ENCODE measurements at regions not wholly inside any gene's neighbourhood (a gene's known extent, or its start where the extent isn't known, plus 50 kb on each side); places are given as distances from the start of the nearest gene placed in this dataset.

GRCh38 chr1:242710847-242711246, 186.3 kb upstream of the PLD5 start:
- ATAC-seq = no peak
- H3K36me3 ChIP-seq (ENCODE audit: control insufficient read depth, insufficient read depth, low read length) = no peaks in the 10 kb centered on the region
- in situ Hi-C loops (cut with HindIII; ENCODE audit: low pct_unique_long_range_greater_than_20kb, low sequenced_read_pairs) (no loop called here), intact Hi-C loops (cut with micrococcal nuclease; ENCODE audit: unreplicated experiment) (no loop called here)
- POLR2A ChIA-PET = no interaction called here
- no peak for TF ChIP-seq REST (IDR thresholded peaks at IDR 0.05; ENCODE audit: insufficient read depth in 1 of 2, low read depth in 2 of 2, low read length in 1 of 2)
- no peak for TF ChIP-seq SIN3A (IDR thresholded peaks at IDR 0.05; ENCODE audit: borderline replicate concordance, insufficient read depth, low read depth, low read length)
- TF ChIP-seq CTCF (IDR thresholded peaks at IDR 0.05) = no peak
- no peak for TF ChIP-seq POLR2AphosphoS5 (IDR thresholded peaks at IDR 0.05; ENCODE audit: low read depth, low read length)
- TF ChIP-seq TCF7L2 (IDR thresholded peaks at IDR 0.05; ENCODE audit: low read depth, low read length) = no peak
- CTCF ChIA-PET = no interaction called here
- DNase-seq (ENCODE audit: low read depth, low spot score) = no peak
- no peak overlapping the region for H3K4me3 ChIP-seq (ENCODE audit: low read depth in 2 of 2, low read length in 2 of 2)
- no peaks in the 10 kb centered on the region for H3K4me1 ChIP-seq (ENCODE audit: control insufficient read depth, insufficient read depth, low read length)
- H3K27ac ChIP-seq (ENCODE audit: low read length) = no peak overlapping the region
- H3K27me3 ChIP-seq (ENCODE audit: control insufficient read depth, insufficient read depth, low read length) = no peaks in the 10 kb centered on the region; the same call in 1 of the 2 replicates
- no TSS peak for BruUV-seq (replicated peaks)
- no peaks in the 10 kb centered on the region for H3K9me3 ChIP-seq (ENCODE audit: control insufficient read depth, insufficient read depth, low read depth, low read length)

GRCh38 chr1:242710286-242710685, 185.8 kb upstream of the PLD5 start:
- ChIA-PET POLR2A (no interaction called here), CTCF (no interaction called here)
- intact Hi-C loops (cut with micrococcal nuclease; ENCODE audit: unreplicated experiment) (no loop called here), in situ Hi-C loops (cut with HindIII; ENCODE audit: low pct_unique_long_range_greater_than_20kb, low sequenced_read_pairs) (no loop called here)
- ATAC-seq = no peak
- H3K27me3 ChIP-seq (ENCODE audit: control insufficient read depth, insufficient read depth, low read length) = no peaks in the 10 kb centered on the region; the same call in 1 of the 2 replicates
- H3K27ac ChIP-seq (ENCODE audit: low read length) = no peak overlapping the region
- TF ChIP-seq SIN3A (IDR thresholded peaks at IDR 0.05; ENCODE audit: borderline replicate concordance, insufficient read depth, low read depth, low read length) (no peak), REST (IDR thresholded peaks at IDR 0.05; ENCODE audit: insufficient read depth in 1 of 2, low read depth in 2 of 2, low read length in 1 of 2) (no peak), CTCF (IDR thresholded peaks at IDR 0.05) (no peak), POLR2AphosphoS5 (IDR thresholded peaks at IDR 0.05; ENCODE audit: low read depth, low read length) (no peak), TCF7L2 (IDR thresholded peaks at IDR 0.05; ENCODE audit: low read depth, low read length) (no peak)
- no peak for DNase-seq (ENCODE audit: low read depth, low spot score)
- H3K9me3 ChIP-seq (ENCODE audit: control insufficient read depth, insufficient read depth, low read depth, low read length) = no peaks in the 10 kb centered on the region
- H3K4me3 ChIP-seq (ENCODE audit: low read depth in 2 of 2, low read length in 2 of 2) = no peak overlapping the region
- H3K4me1 ChIP-seq (ENCODE audit: control insufficient read depth, insufficient read depth, low read length) = no peaks in the 10 kb centered on the region
- no peaks in the 10 kb centered on the region for H3K36me3 ChIP-seq (ENCODE audit: control insufficient read depth, insufficient read depth, low read length)
- no TSS peak for BruUV-seq (replicated peaks)
